IMR-90 (cell line): ENCODE measurements at regions not wholly inside any gene's neighbourhood (a gene's known extent, or its start where the extent isn't known, plus 50 kb on each side); places are given as distances from the start of the nearest gene placed in this dataset.

Source experiments
- ATAC-seq: fragments of 200-7000 bp; cut with Tn5 transposase; 2 replicates; pipeline ENCODE4 v1.9.1; 2020; ENCODE audit warnings: low read depth, mild to moderate bottlenecking, moderate library complexity
- BruUV-seq: library from RNA; stranded (reverse); fragments of 400-500 nt; replicated peaks from 2 replicates; lab custom pipeline; 2021; lab: Mats Ljungman, UMichigan
- CTCF ChIA-PET: fragments of 300-600 bp; formaldehyde crosslinking; extraction: SDS; loops from one replicate; lab custom pipeline; 2021; ENCODE audit warnings: antibody characterized with exemption; lab: Yijun Ruan, JAX
- POLR2A ChIA-PET: fragments of 300-600 bp; sonication (Branson Sonifier 250); formaldehyde crosslinking; loops from one replicate; lab custom pipeline; 2022; ENCODE audit warnings: antibody characterized with exemption; ENCODE audit not compliant: unreplicated experiment; lab: Charles Lee
- DNase-seq: peaks from one replicate; pipeline ENCODE4 v3.0.0; 2013
- H2AFZ ChIP-seq: replicated peaks from 2 replicates; pipeline ENCODE3; 2013; ENCODE audit warnings: low read length, mild to moderate bottlenecking; ENCODE audit not compliant: poor library complexity
- H2AK5ac ChIP-seq: 2 replicates; pipeline ENCODE4 v1.6.1; 2013; ENCODE audit warnings: low read depth, low read length, inconsistent platforms
- H2AK9ac ChIP-seq: replicated peaks from 2 replicates; pipeline ENCODE3; 2013; ENCODE audit warnings: mild to moderate bottlenecking, low read depth, low read length, moderate library complexity; ENCODE audit not compliant: poor library complexity
- H2BK120ac ChIP-seq: 2 replicates; pipeline ENCODE4 v1.6.1; 2013; ENCODE audit warnings: low read depth, low read length, inconsistent platforms
- H2BK15ac ChIP-seq: 3 replicates; pipeline ENCODE4 v1.6.1; 2013; ENCODE audit warnings: low read depth, low read length, inconsistent platforms
- H2BK20ac ChIP-seq: 2 replicates; pipeline ENCODE4 v1.6.1; 2013; ENCODE audit warnings: low read depth, mild to moderate bottlenecking, inconsistent platforms, low read length, moderate library complexity
- H2BK5ac ChIP-seq: 2 replicates; pipeline ENCODE4 v1.6.1; 2013; ENCODE audit warnings: mild to moderate bottlenecking, low read depth, low read length, inconsistent platforms; ENCODE audit not compliant: poor library complexity, severe bottlenecking
- H3K14ac ChIP-seq: replicated peaks from 2 replicates; pipeline ENCODE4 v1.6.1; 2013; ENCODE audit warnings: low read depth, low read length, inconsistent platforms
- H3K18ac ChIP-seq: 2 replicates; pipeline ENCODE4 v1.6.1; 2013; ENCODE audit warnings: low read depth, low read length, control low read depth
- H3K23ac ChIP-seq: 2 replicates; pipeline ENCODE4 v1.6.1; 2013; ENCODE audit warnings: low read depth, low read length, inconsistent platforms
- H3K27ac ChIP-seq: 2 replicates; pipeline ENCODE4 v1.5.1; 2013; ENCODE audit warnings: mild to moderate bottlenecking, control low read depth, low read length; ENCODE audit not compliant: insufficient read depth
- H3K27me3 ChIP-seq: 2 replicates; pipeline ENCODE4 v1.6.1; 2013; ENCODE audit warnings: low read length; ENCODE audit not compliant: control insufficient read depth, insufficient read depth
- H3K36me3 ChIP-seq: 2 replicates; pipeline ENCODE4 v1.6.1; 2013; ENCODE audit warnings: low read length, mixed read lengths; ENCODE audit not compliant: control insufficient read depth, insufficient read depth
- H3K4ac ChIP-seq: 2 replicates; pipeline ENCODE4 v1.6.1; 2013; ENCODE audit warnings: low read depth, low read length, inconsistent platforms
- H3K4me1 ChIP-seq: 2 replicates; pipeline ENCODE4 v1.6.1; 2013; ENCODE audit warnings: low read length, mixed read lengths; ENCODE audit not compliant: control insufficient read depth, insufficient read depth
- H3K4me2 ChIP-seq: 2 replicates; pipeline ENCODE4 v1.6.1; 2013; ENCODE audit warnings: low read depth, mild to moderate bottlenecking, control low read depth, low read length, moderate library complexity
- H3K4me3 ChIP-seq: 2 replicates; pipeline ENCODE4 v1.5.1; 2013; ENCODE audit warnings: low read depth, mild to moderate bottlenecking, control low read depth, low read length, moderate library complexity; ENCODE audit not compliant: insufficient read depth
- H3K56ac ChIP-seq: 2 replicates; pipeline ENCODE4 v1.6.1; 2013; ENCODE audit warnings: low read length, inconsistent platforms; ENCODE audit not compliant: insufficient read depth; ENCODE audit errors: extremely low read depth
- H3K79me1 ChIP-seq, 2 experiments: 2 replicates each; pipeline ENCODE4 v1.6.1; 2013; ENCODE audit warnings: low read length in 2 of 2, inconsistent platforms in 1 of 2, low read depth in 1 of 2
- H3K9ac ChIP-seq: 2 replicates; pipeline ENCODE4 v1.6.1; 2013; ENCODE audit warnings: low read depth, low read length, control low read depth
- H3K9me1 ChIP-seq: 2 replicates; pipeline ENCODE4 v1.6.1; 2013; ENCODE audit warnings: low read length, inconsistent platforms; ENCODE audit not compliant: insufficient read depth
- H3K9me3 ChIP-seq: 2 replicates; pipeline ENCODE4 v1.6.1; 2013; ENCODE audit warnings: low read length; ENCODE audit not compliant: control insufficient read depth, insufficient read depth
- H4K20me1 ChIP-seq: 2 replicates; pipeline ENCODE4 v1.6.1; 2013; ENCODE audit warnings: low read length, inconsistent platforms; ENCODE audit not compliant: insufficient read depth
- H4K5ac ChIP-seq: 2 replicates; pipeline ENCODE4 v1.6.1; 2013; ENCODE audit warnings: mild to moderate bottlenecking, low read depth, low read length, control low read depth
- H4K8ac ChIP-seq, 2 experiments: 2 replicates each; pipeline ENCODE4 v1.6.1; 2013; ENCODE audit warnings: low read depth in 2 of 2, low read length in 2 of 2, control low read depth in 1 of 2, inconsistent platforms in 1 of 2
- H4K91ac ChIP-seq: 2 replicates; pipeline ENCODE4 v1.6.1; 2013; ENCODE audit warnings: low read depth, low read length, inconsistent platforms; ENCODE audit not compliant: insufficient read depth
- BHLHE40 ChIP-seq: fragments of 150-350 bp; IDR thresholded peaks from 2 replicates; pipeline ENCODE4 v1.6.1; 2016; ENCODE audit warnings: mild to moderate bottlenecking, low read depth, low read length
- CEBPB ChIP-seq: IDR thresholded peaks from 2 replicates; pipeline ENCODE4 v1.6.1; 2012; ENCODE audit warnings: low read depth, low read length, improper control_type of control experiment
- CHD1 ChIP-seq: IDR thresholded peaks from 2 replicates; pipeline ENCODE4 v1.6.1; 2012; ENCODE audit warnings: low read depth, low read length, improper control_type of control experiment
- FOS ChIP-seq: fragments of 150-350 bp; IDR thresholded peaks from 2 replicates; pipeline ENCODE4 v1.6.1; 2016; ENCODE audit warnings: low read depth, low read length
- MAFK ChIP-seq: IDR thresholded peaks from 2 replicates; pipeline ENCODE4 v1.6.1; 2012; ENCODE audit warnings: low read depth, low read length, improper control_type of control experiment
- MAZ ChIP-seq: IDR thresholded peaks from 2 replicates; pipeline ENCODE4 v1.6.1; 2012; ENCODE audit warnings: low read depth, mild to moderate bottlenecking, low read length, improper control_type of control experiment, moderate library complexity, borderline replicate concordance
- MXI1 ChIP-seq: IDR thresholded peaks from 2 replicates; pipeline ENCODE4 v1.6.1; 2012; ENCODE audit warnings: low read depth, mild to moderate bottlenecking, low read length, moderate library complexity, borderline replicate concordance
- NFE2L2 ChIP-seq: fragments of 150-350 bp; IDR thresholded peaks from 2 replicates; pipeline ENCODE4 v1.6.1; 2016; ENCODE audit warnings: low read depth, mild to moderate bottlenecking, low read length
- POLR2A ChIP-seq: IDR thresholded peaks from 2 replicates; pipeline ENCODE4 v1.6.1; 2012; ENCODE audit warnings: mild to moderate bottlenecking, low read depth, low read length
- RCOR1 ChIP-seq: IDR thresholded peaks from 2 replicates; pipeline ENCODE4 v1.6.1; 2012; ENCODE audit warnings: mild to moderate bottlenecking, low read length, improper control_type of control experiment; ENCODE audit not compliant: insufficient replicate concordance
- RFX5 ChIP-seq: IDR thresholded peaks from 2 replicates; pipeline ENCODE4 v1.8.0; 2012; ENCODE audit warnings: low read depth, mild to moderate bottlenecking, low read length, moderate library complexity
- SMC3 ChIP-seq: fragments of 150-350 bp; IDR thresholded peaks from 2 replicates; pipeline ENCODE4 v1.6.1; 2016; ENCODE audit warnings: low read depth, mild to moderate bottlenecking, antibody characterized with exemption, low read length, moderate library complexity
- WGBS, 2 experiments: methylation state at CpG; one replicate each; pipeline versions ENCODE4 v1.1.5 to v1.1.7; 2013; ENCODE audit warnings: missing lambda C conversion rate in 2 of 2; ENCODE audit not compliant: insufficient read length in 1 of 2; ENCODE audit errors: extremely low coverage in 2 of 2; 5-methylcytosine and 5-hydroxymethylcytosine counted together
- dilution Hi-C: fragments of 300-500 bp; cut with HindIII; formaldehyde crosslinking; loops from one replicate; pipeline ENCODE4 v1.14.3; 2018; ENCODE audit warnings: low sequenced_read_pairs; ENCODE audit not compliant: unreplicated experiment
- in situ Hi-C: fragments of 300-500 bp; cut with MboI; formaldehyde crosslinking; loops from 3 replicates; pipeline ENCODE4 v1.14.3; 2019; ENCODE audit warnings: low sequenced_read_pairs, inconsistent platforms, mixed read lengths
- intact Hi-C: fragments of 100-400 bp; cut with micrococcal nuclease; formaldehyde crosslinking; loops from 2 replicates; pipeline ENCODE4 v1.10.0; 2022
- TF ChIP-seq, protein P1 (sequence below): fragments of 150-350 bp; IDR thresholded peaks from 2 replicates; pipeline ENCODE4 v1.6.1; 2017; ENCODE audit warnings: mild to moderate bottlenecking, antibody characterized with exemption, low read length, low read depth
- TF ChIP-seq, protein P2 (sequence below): fragments of 150-350 bp; IDR thresholded peaks from 2 replicates; pipeline ENCODE4 v1.6.1; 2016; ENCODE audit warnings: low read depth, mild to moderate bottlenecking, low read length, moderate library complexity, borderline replicate concordance

DNA sequence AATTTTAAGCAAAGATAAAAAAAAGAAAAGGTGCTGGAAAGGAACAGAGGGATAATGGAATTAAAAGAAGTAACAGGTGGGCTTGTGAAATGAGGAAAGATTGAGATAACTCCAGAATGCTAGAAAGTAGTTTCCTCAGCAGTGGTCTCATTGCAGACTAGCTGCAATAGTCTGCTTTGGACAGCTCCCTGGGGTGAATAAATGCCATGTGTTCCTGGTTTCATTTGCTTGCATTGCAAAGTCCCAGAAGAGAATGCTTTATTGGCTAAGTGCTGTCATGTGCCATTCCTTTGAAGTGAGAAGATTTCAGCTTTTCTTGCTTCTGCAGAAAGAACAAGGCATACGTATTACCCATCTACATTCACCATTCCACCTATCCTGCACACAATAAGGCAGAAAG, 478.8 kb upstream of the RAG2 start:
- H3K9ac ChIP-seq, result no peak overlapping the region
- no peak overlapping the region for H3K18ac ChIP-seq
- no peak overlapping the region for H4K91ac ChIP-seq
- no CpG with 5 or more reads among the region's 1 CpG for WGBS, 2 experiments
- H3K27me3 ChIP-seq, result no peaks in the 10 kb centered on the region
- intact Hi-C loops, result no loop called here
- TF ChIP-seq BHLHE40 (no peak), MAFK (no peak), MXI1 (no peak), SMC3 (no peak), CEBPB (no peak), FOS (no peak), POLR2A (no peak), RCOR1 (no peak), MAZ (no peak), CHD1 (no peak), RFX5 (no peak), NFE2L2 (no peak)
- TF ChIP-seq, protein P1, sequence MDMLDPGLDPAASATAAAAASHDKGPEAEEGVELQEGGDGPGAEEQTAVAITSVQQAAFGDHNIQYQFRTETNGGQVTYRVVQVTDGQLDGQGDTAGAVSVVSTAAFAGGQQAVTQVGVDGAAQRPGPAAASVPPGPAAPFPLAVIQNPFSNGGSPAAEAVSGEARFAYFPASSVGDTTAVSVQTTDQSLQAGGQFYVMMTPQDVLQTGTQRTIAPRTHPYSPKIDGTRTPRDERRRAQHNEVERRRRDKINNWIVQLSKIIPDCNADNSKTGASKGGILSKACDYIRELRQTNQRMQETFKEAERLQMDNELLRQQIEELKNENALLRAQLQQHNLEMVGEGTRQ, result no peak
- TF ChIP-seq, protein P2, sequence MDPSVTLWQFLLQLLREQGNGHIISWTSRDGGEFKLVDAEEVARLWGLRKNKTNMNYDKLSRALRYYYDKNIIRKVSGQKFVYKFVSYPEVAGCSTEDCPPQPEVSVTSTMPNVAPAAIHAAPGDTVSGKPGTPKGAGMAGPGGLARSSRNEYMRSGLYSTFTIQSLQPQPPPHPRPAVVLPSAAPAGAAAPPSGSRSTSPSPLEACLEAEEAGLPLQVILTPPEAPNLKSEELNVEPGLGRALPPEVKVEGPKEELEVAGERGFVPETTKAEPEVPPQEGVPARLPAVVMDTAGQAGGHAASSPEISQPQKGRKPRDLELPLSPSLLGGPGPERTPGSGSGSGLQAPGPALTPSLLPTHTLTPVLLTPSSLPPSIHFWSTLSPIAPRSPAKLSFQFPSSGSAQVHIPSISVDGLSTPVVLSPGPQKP, result no peak
- in situ Hi-C loops, result no loop called here
- no peak overlapping the region for H4K5ac ChIP-seq
- no peak overlapping the region for H2BK20ac ChIP-seq
- H3K9me1 ChIP-seq, result no peaks in the 10 kb centered on the region
- no peak overlapping the region for H3K4ac ChIP-seq
- ChIA-PET POLR2A (no interaction called here), CTCF (interaction anchor here (0.9 kb wide), 1 partner anchor 16 kb away, joined by 3 read pairs; no protein-coding TSS in a partner anchor)
- no peak overlapping the region for H2BK15ac ChIP-seq
- H2AFZ ChIP-seq, result no peak overlapping the region
- no peak overlapping the region for H3K14ac ChIP-seq
- no peak overlapping the region for H3K4me2 ChIP-seq
- no peak overlapping the region for H3K4me3 ChIP-seq
- no peaks in the 10 kb centered on the region for H3K9me3 ChIP-seq
- BruUV-seq, result no TSS peak
- no peak overlapping the region for H2BK120ac ChIP-seq
- no peak overlapping the region for H3K56ac ChIP-seq
- H2BK5ac ChIP-seq, result no peak overlapping the region
- DNase-seq, result no peak
- dilution Hi-C loops, result no loop called here
- no peak for ATAC-seq
- no peak overlapping the region for H2AK9ac ChIP-seq
- no peak overlapping the region for H2AK5ac ChIP-seq
- H3K36me3 ChIP-seq, result no peaks in the 10 kb centered on the region
- H3K79me1 ChIP-seq, result no peaks in the 10 kb centered on the region
- H3K4me1 ChIP-seq, result no peaks in the 10 kb centered on the region
- H3K27ac ChIP-seq, result no peak overlapping the region
- no peaks in the 10 kb centered on the region for H4K20me1 ChIP-seq
- no peak overlapping the region for H4K8ac ChIP-seq
- H3K23ac ChIP-seq, result no peak overlapping the region
